COLO668 (cell line): ENCODE measurements at regions not wholly inside any gene's neighbourhood (a gene's known extent, or its start where the extent isn't known, plus 50 kb on each side); places are given as distances from the start of the nearest gene placed in this dataset.

Experiments
- DNase-seq: peaks from one replicate; lab custom pipeline; 2025; ENCODE audit not compliant: unreplicated experiment; lab: John Stamatoyannopoulos, UW

GRCh38 chr12:77435446-77436091 lies 370.2 kb upstream of the E2F7 start:
- no peak for DNase-seq

- DNase-seq, result no peak
Observed at GRCh38 chr12:77433799-77434198, 368.4 kb upstream of the E2F7 start.

- no peak for DNase-seq
Observed at GRCh38 chr12:77429426-77429825, 364.1 kb upstream of the E2F7 start.

GRCh38 chr12:77421152-77421551 lies 355.8 kb upstream of the E2F7 start:
- no peak for DNase-seq

GRCh38 chr12:77409551-77409950 lies 344.2 kb upstream of the E2F7 start:
- no peak for DNase-seq

- no peak for DNase-seq
Observed at GRCh38 chr12:77407931-77408330, 342.6 kb upstream of the E2F7 start.

- no peak for DNase-seq
Observed at GRCh38 chr12:77406219-77406905, 341.0 kb upstream of the E2F7 start.

- DNase-seq, result no peak
Observed at GRCh38 chr12:77402716-77403115, 337.3 kb upstream of the E2F7 start.

- DNase-seq, result no peak
Observed at GRCh38 chr12:77401770-77402081, 336.4 kb upstream of the E2F7 start.

- no peak for DNase-seq
Observed at GRCh38 chr12:77401064-77401769, 335.8 kb upstream of the E2F7 start.

GRCh38 chr12:77392467-77393088 lies 327.2 kb upstream of the E2F7 start:
- no peak for DNase-seq

GRCh38 chr12:77388445-77389265 lies 323.3 kb upstream of the E2F7 start:
- no peak for DNase-seq

GRCh38 chr12:77387671-77388070 lies 322.3 kb upstream of the E2F7 start:
- no peak for DNase-seq

- DNase-seq, result no peak
Observed at GRCh38 chr12:77387214-77387613, 321.8 kb upstream of the E2F7 start.

- DNase-seq, result no peak
Observed at GRCh38 chr12:77384941-77385340, 319.6 kb upstream of the E2F7 start.

GRCh38 chr12:77382096-77382742 lies 316.9 kb upstream of the E2F7 start:
- DNase-seq, result no peak

GRCh38 chr12:77377622-77378021 lies 312.3 kb upstream of the E2F7 start:
- no peak for DNase-seq

- no peak for DNase-seq
Observed at GRCh38 chr12:77377116-77377515, 311.7 kb upstream of the E2F7 start.

- DNase-seq, result no peak
Observed at GRCh38 chr12:77374673-77375072, 309.3 kb upstream of the E2F7 start.

- no peak for DNase-seq
Observed at GRCh38 chr12:77372494-77372893, 307.1 kb upstream of the E2F7 start.

- no peak for DNase-seq
Observed at GRCh38 chr12:77372026-77372425, 306.7 kb upstream of the E2F7 start.
